ENCODE measurements at regions not wholly inside any gene's neighbourhood (a gene's known extent, or its start where the extent isn't known, plus 50 kb on each side); places are given as distances from the start of the nearest gene placed in this dataset.

DNA sequence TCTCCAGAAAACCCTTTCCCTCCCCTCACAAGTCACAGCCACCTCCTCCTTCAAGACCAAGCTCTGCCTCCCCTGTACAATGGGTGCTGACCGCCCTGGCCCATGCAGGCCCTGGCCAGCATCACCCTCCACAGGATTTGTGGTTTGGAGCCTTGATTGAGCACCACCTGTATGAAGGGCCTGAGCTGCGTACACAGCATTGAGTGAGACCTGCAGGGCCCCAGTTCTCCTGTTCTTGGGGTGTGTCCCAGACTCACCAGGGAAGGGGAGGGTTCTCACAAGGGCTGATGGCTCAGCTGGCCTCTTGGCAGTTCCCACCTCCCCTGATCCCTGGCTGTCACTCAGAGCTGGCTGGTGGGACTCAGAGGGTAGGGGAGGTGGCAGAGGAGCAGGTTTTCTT lies 63.7 kb upstream of the IER5L start:
- Mint-ChIP-seq H3K4me3 (no peak overlapping the region), H3K9me3 (no peaks in the 10 kb centered on the region), H3K36me3 (no peaks in the 10 kb centered on the region), H3K27ac (no peak overlapping the region), H3K4me1 (peaks cover 34% of the 10 kb centered on the region), H3K27me3 (no peaks in the 10 kb centered on the region)

DNA sequence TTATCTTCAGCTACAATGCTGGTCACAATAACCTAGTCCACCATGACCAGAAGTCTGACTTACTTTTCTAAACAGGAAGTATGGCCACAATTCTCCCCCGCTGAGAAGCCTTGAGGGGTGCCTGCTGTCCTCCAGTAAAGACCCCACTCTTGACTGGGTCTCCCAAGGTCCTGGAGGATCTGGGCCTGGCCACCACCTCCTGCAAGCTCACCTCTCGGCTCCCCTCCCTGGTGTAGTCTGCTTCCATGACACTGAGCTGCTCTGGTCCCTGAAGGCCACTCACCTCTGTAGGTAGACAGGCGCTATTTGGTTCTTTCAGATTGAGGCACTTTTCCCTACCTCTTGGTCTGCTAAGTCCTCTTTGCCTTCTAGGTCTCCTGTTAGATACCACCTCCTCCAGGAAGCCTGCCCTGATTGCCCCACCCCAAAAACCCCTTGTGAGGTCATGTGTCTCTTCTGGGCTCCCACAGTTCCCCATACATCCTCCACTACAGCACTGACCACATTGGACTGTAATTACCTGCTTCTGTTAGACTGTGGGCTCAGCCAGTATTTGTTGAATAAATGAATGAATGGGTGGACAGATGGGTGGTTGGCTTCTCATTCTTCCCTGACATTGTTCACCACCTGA lies 62.6 kb upstream of the IER5L start:
- H3K4me1 Mint-ChIP-seq: peaks cover 42% of the 10 kb centered on the region
- H3K36me3 Mint-ChIP-seq: no peaks in the 10 kb centered on the region
- no peaks in the 10 kb centered on the region for H3K27me3 Mint-ChIP-seq
- no peaks in the 10 kb centered on the region for H3K9me3 Mint-ChIP-seq
- no peak overlapping the region for H3K4me3 Mint-ChIP-seq
- peak overlapping the region; percentile 59 for H3K27ac Mint-ChIP-seq

DNA sequence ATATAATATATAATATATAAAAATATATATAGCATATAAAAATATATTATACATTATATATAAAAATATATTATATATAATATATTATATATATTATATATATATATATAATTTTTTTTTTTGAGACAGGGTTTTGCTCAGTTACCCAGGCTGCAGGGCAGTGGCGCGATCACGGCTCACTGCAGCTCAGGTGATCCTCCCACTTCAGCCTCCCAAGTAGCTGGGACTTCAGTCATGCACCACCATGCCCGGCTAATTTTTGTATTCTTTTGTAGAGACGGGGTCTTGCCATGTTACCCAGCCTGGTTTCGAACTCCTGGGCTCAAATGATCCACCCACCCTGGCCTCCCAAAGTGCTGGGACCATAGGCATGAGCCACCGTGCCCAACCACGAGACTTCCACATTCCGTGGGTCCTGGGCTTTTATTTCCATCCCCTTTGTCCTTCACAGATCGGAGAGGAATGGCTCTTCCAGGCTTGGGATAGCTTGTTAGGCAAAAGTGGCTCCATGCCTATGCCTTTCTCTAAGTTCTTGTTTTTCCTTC lies 62.0 kb upstream of the IER5L start:
- no peak overlapping the region for H3K27ac Mint-ChIP-seq

DNA sequence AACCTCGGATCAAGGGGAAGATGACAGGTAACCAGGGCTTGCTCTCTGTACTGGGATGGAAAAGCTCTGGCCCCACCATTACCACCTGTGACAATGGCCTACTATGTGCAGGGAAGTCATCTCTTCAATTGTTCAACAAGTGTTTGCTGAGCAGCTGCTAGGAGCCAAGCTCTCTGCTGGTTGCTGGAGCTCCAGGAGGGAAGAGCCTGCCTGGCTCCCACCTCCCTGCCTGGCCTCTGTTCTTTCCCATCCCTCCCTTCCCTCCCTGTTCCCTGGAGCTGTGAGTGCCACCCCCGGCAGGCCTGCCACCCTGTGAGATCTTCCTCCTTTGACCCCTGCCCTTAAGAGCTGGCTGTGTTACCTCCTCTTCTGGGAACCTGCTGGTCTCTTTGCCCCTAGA lies 59.7 kb upstream of the IER5L start:
- Mint-ChIP-seq H3K9me3 (no peaks in the 10 kb centered on the region), H3K27me3 (no peaks in the 10 kb centered on the region), H3K4me3 (peak overlapping the region; percentile 91), H3K27ac (peak overlapping the region; percentile 98), H3K4me1 (peaks cover 66% of the 10 kb centered on the region), H3K36me3 (peaks cover 3% of the 10 kb centered on the region)

More for the DNA sequence above, 62.0 kb upstream of the IER5L start:
- Mint-ChIP-seq H3K9me3 (no peaks in the 10 kb centered on the region), H3K4me3 (no peak overlapping the region), H3K4me1 (peaks cover 49% of the 10 kb centered on the region), H3K27me3 (no peaks in the 10 kb centered on the region), H3K36me3 (no peaks in the 10 kb centered on the region)

DNA sequence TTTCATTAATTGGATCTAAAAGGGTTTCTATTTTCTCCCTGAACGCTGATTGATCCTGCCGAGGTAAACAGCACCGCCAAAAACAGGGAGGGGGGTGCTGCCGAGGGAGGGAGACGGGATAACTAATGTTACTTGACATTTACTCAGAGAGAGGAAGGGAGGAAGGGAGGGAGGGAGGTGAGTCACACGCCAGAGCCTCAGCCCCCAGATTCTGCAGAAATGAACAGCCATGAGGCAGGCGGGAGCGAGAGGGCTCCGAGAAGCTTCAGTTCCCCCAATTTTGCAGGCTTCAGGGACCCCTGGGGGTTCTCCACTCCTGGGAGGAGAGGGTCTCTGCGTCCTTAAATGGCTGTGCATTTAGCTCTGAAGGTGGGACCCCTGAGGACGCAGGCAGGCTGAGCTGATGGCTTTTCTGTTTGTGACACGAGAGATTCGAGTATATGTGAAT lies 59.1 kb upstream of the IER5L start:
- Mint-ChIP-seq H3K27me3 (no peaks in the 10 kb centered on the region), H3K4me1 (peaks cover 64% of the 10 kb centered on the region), H3K36me3 (peaks cover 3% of the 10 kb centered on the region), H3K9me3 (no peaks in the 10 kb centered on the region), H3K27ac (peak overlapping the region; percentile 98), H3K4me3 (peak overlapping the region; percentile 91)

DNA sequence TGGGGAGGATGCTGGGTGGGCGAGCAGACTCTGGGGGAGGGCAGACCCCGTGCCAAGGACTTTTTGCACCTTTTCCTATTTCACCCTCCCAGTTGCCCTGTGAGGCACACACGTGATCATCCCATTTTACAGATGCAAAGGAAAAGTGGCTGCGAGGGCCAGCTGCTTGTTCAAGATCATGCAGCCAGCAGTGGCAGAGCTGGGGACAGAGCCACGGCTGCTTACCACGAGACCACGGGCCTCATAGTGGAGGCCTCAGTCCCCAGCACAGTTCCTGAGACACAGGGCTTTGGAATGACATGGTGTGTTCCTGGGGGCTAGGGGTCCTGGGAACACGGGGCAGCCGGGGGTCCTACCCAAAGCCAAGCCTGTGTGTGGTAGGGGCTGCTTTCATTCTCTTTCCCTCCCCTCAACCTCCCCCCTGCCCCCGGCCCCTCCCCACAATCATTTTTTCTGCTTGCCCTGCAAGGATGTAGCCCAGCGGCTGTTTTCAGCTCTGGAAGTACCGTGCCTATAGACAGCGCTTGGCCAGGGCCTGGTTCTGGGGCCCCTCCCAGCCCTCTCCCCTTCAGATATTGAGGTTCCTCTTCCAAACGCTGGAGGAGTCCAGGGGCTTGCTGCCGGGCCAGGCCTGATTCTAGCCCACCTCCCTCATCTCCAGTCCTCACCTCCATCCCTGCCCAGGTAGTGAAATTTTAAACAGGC lies 58.5 kb upstream of the IER5L start:
- Mint-ChIP-seq H3K27me3 (no peaks in the 10 kb centered on the region), H3K36me3 (peaks cover 3% of the 10 kb centered on the region), H3K4me3 (peak overlapping the region; percentile 91), H3K9me3 (no peaks in the 10 kb centered on the region), H3K27ac (peak overlapping the region; percentile 98), H3K4me1 (peaks cover 64% of the 10 kb centered on the region)

DNA sequence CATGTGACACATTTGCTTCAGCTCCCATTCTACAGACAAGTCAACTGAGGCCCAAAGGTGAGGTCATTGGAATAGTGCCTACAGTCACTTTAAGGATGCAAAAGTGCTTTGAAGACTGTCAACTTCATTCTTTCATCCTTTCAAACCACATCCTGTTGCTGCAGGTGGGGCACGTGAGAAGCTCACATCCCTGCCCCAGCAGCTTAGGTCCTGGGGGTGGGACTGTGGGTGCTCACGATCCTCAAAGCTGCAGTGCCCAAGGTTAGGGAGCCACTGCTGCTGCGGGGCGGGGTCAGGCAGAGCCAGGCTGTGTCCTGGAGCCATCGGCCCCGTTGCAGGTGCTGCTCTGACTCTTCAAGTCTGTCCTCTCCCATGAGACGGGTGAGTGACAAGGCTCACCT lies 57.9 kb upstream of the IER5L start:
- Mint-ChIP-seq H3K9me3 (no peaks in the 10 kb centered on the region), H3K27ac (peak overlapping the region; percentile 53), H3K27me3 (no peaks in the 10 kb centered on the region), H3K4me3 (peak overlapping the region; percentile 79), H3K36me3 (peaks cover 3% of the 10 kb centered on the region), H3K4me1 (peaks cover 61% of the 10 kb centered on the region)

DNA sequence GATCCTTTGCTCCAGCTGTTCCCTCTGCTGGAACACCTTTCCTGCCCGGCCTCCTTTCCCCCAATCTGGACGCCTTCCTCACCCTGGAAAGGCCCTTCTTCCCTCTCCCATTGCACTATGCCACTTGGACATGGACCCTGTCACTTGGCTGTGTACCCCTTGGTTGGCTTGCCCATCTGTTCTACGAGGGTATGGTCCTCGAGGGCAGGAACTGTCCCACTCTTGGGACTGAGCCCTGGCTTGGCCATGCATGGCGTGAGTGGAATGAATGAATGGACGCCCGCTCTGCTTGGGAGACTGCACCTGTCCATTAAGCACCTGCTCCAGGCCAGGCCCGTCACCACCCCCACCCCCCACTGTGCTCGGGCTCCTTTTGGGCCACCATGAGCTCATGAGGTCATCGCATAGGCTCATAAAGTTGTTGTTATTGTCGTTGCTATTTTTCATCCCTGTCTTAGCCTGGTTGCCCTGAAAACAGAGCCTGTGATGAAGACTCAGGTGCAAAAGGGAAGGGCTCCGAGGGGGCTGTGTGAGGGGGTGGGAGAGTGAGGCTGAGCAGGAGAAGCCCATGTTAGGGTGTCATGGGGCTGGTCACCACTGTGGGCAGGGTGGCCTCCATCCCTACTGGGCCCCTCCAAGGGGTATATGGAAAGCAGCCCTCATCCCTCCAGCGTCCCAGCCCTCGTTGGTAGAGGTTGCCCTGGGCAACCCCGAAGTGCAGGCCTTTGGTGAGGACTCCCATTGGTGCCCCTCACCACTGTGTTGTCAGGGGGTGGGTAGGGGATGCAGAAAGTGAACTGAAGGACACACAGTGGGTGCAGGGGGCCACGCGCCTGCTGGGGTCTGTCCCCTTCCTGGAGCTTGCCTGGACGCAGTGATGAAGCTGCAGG lies 57.2 kb upstream of the IER5L start:
- H3K27me3 Mint-ChIP-seq: no peaks in the 10 kb centered on the region
- H3K9me3 Mint-ChIP-seq: no peaks in the 10 kb centered on the region
- peaks cover 56% of the 10 kb centered on the region for H3K4me1 Mint-ChIP-seq
- H3K4me3 Mint-ChIP-seq: peak overlapping the region; percentile 79
- peaks cover 3% of the 10 kb centered on the region for H3K36me3 Mint-ChIP-seq
- peak overlapping the region; percentile 53 for H3K27ac Mint-ChIP-seq

DNA sequence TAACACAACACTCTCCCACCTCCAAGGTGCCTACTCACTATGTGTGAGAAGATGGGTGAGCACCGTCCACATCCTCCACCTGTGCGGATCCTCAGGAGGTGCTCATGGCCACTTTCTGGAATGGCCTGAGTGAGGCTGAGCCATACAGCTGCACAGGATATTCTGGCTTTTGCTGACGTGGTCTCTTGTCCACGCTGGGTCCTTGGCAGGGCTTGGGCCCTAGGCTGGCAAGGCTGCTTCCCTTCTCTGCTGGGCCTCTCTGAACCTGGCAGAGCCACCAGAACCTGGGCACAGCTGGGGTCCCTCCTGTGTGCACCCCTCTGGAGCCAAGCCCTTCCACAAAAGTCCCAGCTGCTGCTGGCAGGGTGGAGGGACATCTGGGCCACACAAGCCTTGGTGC lies 56.4 kb upstream of the IER5L start:
- Mint-ChIP-seq H3K4me1 (peaks cover 56% of the 10 kb centered on the region), H3K36me3 (peaks cover 3% of the 10 kb centered on the region), H3K4me3 (no peak overlapping the region), H3K9me3 (no peaks in the 10 kb centered on the region), H3K27ac (no peak overlapping the region), H3K27me3 (no peaks in the 10 kb centered on the region)

DNA sequence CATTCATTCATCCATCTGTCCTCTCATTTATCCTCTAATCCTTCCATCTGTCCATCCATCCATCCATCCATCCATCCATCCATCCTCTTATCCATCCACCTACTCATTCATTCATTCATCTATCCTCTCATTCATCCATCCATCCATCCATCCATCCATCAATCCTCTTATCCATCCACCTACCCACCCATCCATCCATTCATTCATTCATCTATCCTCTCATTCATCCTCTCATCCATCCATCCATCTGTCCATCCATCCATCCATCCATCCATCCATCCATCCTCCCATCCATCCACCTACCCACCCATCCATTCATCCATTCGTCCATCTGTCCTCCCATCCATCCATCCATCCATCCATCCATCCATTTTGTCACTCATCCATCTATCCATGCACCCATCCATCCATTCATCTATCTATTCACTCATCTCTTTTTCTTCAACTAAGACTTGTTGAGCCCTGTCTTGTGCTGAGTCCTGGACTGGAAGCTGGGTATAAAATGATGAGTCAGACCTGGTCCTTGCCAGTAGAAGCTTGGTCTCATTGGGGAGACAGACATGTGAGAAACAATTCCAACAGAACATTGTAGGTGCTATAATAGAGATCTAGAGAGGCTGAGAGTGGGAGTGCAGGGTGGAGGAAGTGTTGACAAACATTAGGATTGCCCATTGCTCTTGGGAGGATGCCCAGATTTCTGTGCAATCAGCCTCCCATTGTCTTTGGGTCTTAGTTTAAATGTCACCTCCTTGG lies 55.0 kb upstream of the IER5L start:
- peaks cover 50% of the 10 kb centered on the region for H3K4me1 Mint-ChIP-seq
- no peaks in the 10 kb centered on the region for H3K9me3 Mint-ChIP-seq
- H3K27ac Mint-ChIP-seq: peak overlapping the region; percentile 76
- H3K27me3 Mint-ChIP-seq: no peaks in the 10 kb centered on the region
- H3K4me3 Mint-ChIP-seq: no peak overlapping the region
- H3K36me3 Mint-ChIP-seq: peaks cover 3% of the 10 kb centered on the region

DNA sequence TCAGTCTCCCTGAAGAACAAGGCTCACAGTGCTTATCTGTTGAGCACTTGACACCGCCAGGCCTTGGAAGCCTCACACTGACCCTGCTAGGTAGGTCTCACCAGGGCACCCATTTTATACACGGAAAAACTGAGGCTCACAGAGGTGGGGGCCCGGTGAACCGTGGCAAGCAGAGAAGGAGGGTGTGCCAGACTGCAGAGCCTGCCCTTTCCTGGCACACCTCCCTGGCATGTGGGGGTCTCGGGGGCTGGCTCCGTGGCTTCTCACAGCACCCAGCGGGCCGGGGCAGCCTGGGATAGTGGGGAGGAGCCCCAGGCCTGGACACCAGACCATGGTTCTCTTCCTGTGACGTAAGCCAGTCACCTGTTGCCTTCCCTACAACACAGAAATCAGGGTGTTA lies 53.7 kb upstream of the IER5L start:
- Mint-ChIP-seq H3K4me1 (peaks cover 38% of the 10 kb centered on the region), H3K27me3 (no peaks in the 10 kb centered on the region), H3K9me3 (no peaks in the 10 kb centered on the region), H3K27ac (no peak overlapping the region), H3K36me3 (peaks cover 3% of the 10 kb centered on the region), H3K4me3 (no peak overlapping the region)

DNA sequence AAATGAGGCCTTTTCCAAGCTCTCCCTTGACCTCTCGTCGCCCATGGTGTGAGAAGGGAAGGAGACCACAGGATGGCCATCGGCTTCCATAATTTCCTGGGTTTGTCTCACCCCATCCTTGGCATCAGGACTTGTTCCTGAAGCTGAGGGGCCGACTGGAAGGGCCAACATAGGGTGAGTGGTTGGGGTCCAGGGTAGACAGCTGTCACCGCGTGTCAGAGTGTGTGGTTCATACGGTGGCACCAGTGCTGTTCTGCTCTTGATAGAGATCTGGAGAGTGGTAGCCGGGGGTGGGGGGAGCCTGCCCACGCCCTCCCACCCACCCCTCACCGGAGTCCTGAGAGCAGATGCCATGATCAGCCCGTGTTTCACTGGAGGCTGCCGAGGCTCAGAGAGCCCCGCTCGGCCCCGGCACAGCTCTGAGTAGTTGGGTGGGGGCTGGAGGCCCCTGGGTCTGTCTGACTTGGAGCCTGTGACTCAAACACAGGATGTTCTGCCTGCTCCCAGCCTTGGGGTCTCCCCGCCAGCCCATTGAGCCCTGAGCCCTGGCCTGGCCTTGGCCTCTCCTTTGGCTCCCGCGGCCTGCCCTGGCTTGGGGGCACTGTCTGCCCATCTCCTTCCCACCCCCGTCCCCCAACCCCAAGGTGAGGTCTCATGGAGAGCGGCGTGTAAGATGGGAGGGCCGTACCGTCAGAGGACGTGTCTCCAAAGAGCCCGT lies 53.1 kb upstream of the IER5L start:
- Mint-ChIP-seq H3K27ac (no peak overlapping the region), H3K27me3 (no peaks in the 10 kb centered on the region), H3K4me3 (no peak overlapping the region), H3K9me3 (no peaks in the 10 kb centered on the region), H3K4me1 (peaks cover 36% of the 10 kb centered on the region), H3K36me3 (peaks cover 3% of the 10 kb centered on the region)

DNA sequence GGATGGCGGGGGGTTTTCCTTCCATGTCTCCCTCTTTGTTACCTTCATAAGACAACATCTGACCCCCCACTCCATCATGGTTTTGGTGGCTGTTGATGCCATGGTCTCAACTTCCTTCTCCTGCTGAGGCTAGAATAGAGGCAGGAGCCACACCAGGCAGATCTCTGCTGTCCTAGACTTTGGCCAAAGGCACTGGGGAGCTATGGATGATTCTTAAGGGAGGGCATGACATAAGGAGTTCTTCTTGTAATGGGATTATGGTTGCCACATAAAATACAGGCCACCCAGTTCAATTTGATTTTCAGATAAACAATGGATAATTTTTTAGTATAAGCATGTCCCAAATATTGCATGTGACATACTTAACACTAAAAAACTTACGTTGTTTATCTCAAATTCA lies 52.2 kb upstream of the IER5L start:
- peaks cover 36% of the 10 kb centered on the region for H3K4me1 Mint-ChIP-seq
- no peaks in the 10 kb centered on the region for H3K27me3 Mint-ChIP-seq
- peak overlapping the region; percentile 27 for H3K27ac Mint-ChIP-seq
- H3K36me3 Mint-ChIP-seq: peaks cover 3% of the 10 kb centered on the region
- no peaks in the 10 kb centered on the region for H3K9me3 Mint-ChIP-seq
- H3K4me3 Mint-ChIP-seq: no peak overlapping the region

All from activated naive CD4-positive, alpha-beta T cell treated with anti-CD3 and anti-CD28 coated beads, Interleukin-2, amount 50 U/mL, for 24 hours (primary cell).